ENCODE measurements at regions not wholly inside any gene's neighbourhood (a gene's known extent, or its start where the extent isn't known, plus 50 kb on each side); places are given as distances from the start of the nearest gene placed in this dataset.

- Histone ChIP-seq H4K20me1 (ENCODE audit: low read depth, low read length) (no peaks in the 10 kb centered on the region), H3F3A (ENCODE audit: insufficient read depth) (no peaks in the 10 kb centered on the region), H3K27me3 (ENCODE audit: low read length) (no peaks in the 10 kb centered on the region), H3K27ac (ENCODE audit: low read depth, low read length) (no peak overlapping the region), H3K36me3 (ENCODE audit: low read length) (no peaks in the 10 kb centered on the region), H3K9me3 (ENCODE audit: insufficient read depth, low read length) (no peaks in the 10 kb centered on the region), H3K79me2 (ENCODE audit: insufficient read depth, low read length) (no peaks in the 10 kb centered on the region), H3K4me3 (ENCODE audit: insufficient read depth, low read length, poor library complexity, severe bottlenecking) (no peak overlapping the region), H3K9ac (ENCODE audit: low read length) (no peak overlapping the region), H2AFZ (ENCODE audit: low read depth, low read length, severe bottlenecking) (no peak overlapping the region), H3K4me2 (ENCODE audit: low read depth, low read length, poor library complexity, severe bottlenecking) (no peak overlapping the region), H3K9me2 (replicated peaks; ENCODE audit: insufficient read depth, low read length) (no peaks in the 10 kb centered on the region)
- no peak for TF ChIP-seq EZH2phosphoT487 (conservative IDR thresholded peaks at IDR 0.05; ENCODE audit: low read length)
- TF ChIP-seq CTCF (IDR thresholded peaks at IDR 0.05; ENCODE audit: insufficient read depth, low read length, poor library complexity, severe bottlenecking), result no peak
Measured at GRCh38 chr21:28513428-28513827, 479.2 kb downstream of the LTN1 start.

- TF ChIP-seq CTCF (IDR thresholded peaks at IDR 0.05; ENCODE audit: insufficient read depth, low read length, poor library complexity, severe bottlenecking) (no peak), EZH2phosphoT487 (conservative IDR thresholded peaks at IDR 0.05; ENCODE audit: low read length) (no peak)
Measured at GRCh38 chr21:28509031-28509430, 483.6 kb downstream of the LTN1 start.

DNA sequence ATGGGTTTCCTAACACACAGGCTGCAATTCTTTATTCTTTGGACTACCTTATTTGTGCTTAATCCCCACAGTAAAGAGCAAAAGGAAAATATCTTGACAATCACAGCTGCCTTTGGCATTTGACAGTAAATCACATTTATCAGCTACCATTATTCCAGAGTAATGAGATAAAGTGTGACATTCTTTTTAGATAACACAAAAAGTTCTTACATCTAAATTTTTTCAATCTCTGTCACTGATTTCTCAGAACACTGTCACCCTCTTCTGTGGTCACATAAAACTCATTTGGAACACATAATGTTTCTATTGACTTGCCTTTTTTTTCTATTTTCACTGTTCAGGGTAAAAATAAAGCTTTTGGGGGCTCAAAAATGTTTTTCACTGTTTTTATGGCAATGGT is 484.6 kb downstream of the LTN1 start:
- Histone ChIP-seq H3K9me3 (ENCODE audit: insufficient read depth, low read length) (no peaks in the 10 kb centered on the region), H3K27ac (ENCODE audit: low read depth, low read length) (no peak overlapping the region), H3K9me2 (replicated peaks; ENCODE audit: insufficient read depth, low read length) (no peaks in the 10 kb centered on the region), H3K79me2 (ENCODE audit: insufficient read depth, low read length) (no peaks in the 10 kb centered on the region), H4K20me1 (ENCODE audit: low read depth, low read length) (no peaks in the 10 kb centered on the region), H3F3A (ENCODE audit: insufficient read depth) (no peaks in the 10 kb centered on the region), H3K9ac (ENCODE audit: low read length) (no peak overlapping the region), H3K36me3 (ENCODE audit: low read length) (no peaks in the 10 kb centered on the region), H3K27me3 (ENCODE audit: low read length) (no peaks in the 10 kb centered on the region), H2AFZ (ENCODE audit: low read depth, low read length, severe bottlenecking) (no peak overlapping the region), H3K4me3 (ENCODE audit: insufficient read depth, low read length, poor library complexity, severe bottlenecking) (no peak overlapping the region), H3K4me2 (ENCODE audit: low read depth, low read length, poor library complexity, severe bottlenecking) (no peak overlapping the region)
- TF ChIP-seq CTCF (IDR thresholded peaks at IDR 0.05; ENCODE audit: insufficient read depth, low read length, poor library complexity, severe bottlenecking), result no peak
- no peak for TF ChIP-seq EZH2phosphoT487 (conservative IDR thresholded peaks at IDR 0.05; ENCODE audit: low read length)

More at GRCh38 chr21:28509031-28509430, 483.6 kb downstream of the LTN1 start:
- Histone ChIP-seq H3K4me2 (ENCODE audit: low read depth, low read length, poor library complexity, severe bottlenecking) (no peak overlapping the region), H3K27me3 (ENCODE audit: low read length) (no peaks in the 10 kb centered on the region), H3F3A (ENCODE audit: insufficient read depth) (no peaks in the 10 kb centered on the region), H3K27ac (ENCODE audit: low read depth, low read length) (no peak overlapping the region), H3K9me3 (ENCODE audit: insufficient read depth, low read length) (no peaks in the 10 kb centered on the region), H3K4me3 (ENCODE audit: insufficient read depth, low read length, poor library complexity, severe bottlenecking) (no peak overlapping the region), H3K36me3 (ENCODE audit: low read length) (no peaks in the 10 kb centered on the region), H2AFZ (ENCODE audit: low read depth, low read length, severe bottlenecking) (no peak overlapping the region), H3K79me2 (ENCODE audit: insufficient read depth, low read length) (no peaks in the 10 kb centered on the region), H3K9me2 (replicated peaks; ENCODE audit: insufficient read depth, low read length) (no peaks in the 10 kb centered on the region), H3K9ac (ENCODE audit: low read length) (no peak overlapping the region), H4K20me1 (ENCODE audit: low read depth, low read length) (no peaks in the 10 kb centered on the region)
